OCI-LY3 (cell line): ENCODE measurements at regions not wholly inside any gene's neighbourhood (a gene's known extent, or its start where the extent isn't known, plus 50 kb on each side); places are given as distances from the start of the nearest gene placed in this dataset.

Experiments
- H2AFZ ChIP-seq: fragments of 200-600, 300-600 bp; shearing (Covaris generic); 2 replicates; pipeline ENCODE4 v1.6.0; 2014; ENCODE audit warnings: antibody characterized with exemption, low read depth, low read length
- H3K27ac ChIP-seq: fragments of 200-600, 300-600 bp; sonication (generic); 2 replicates; pipeline ENCODE4 v1.5.1; 2014; ENCODE audit warnings: mild to moderate bottlenecking, low read length, moderate library complexity, mixed read lengths
- H3K27me3 ChIP-seq: fragments of 200-600, 300-600 bp; sonication (generic); 2 replicates; pipeline ENCODE4 v1.6.1; 2014; ENCODE audit warnings: low read depth, low read length, mixed read lengths
- H3K36me3 ChIP-seq: fragments of 200-600, 300-600 bp; sonication (generic); replicated peaks from 2 replicates; pipeline ENCODE3; 2014; ENCODE audit warnings: low read depth, low read length, mixed read lengths
- H3K4me1 ChIP-seq: fragments of 300-600, 200-600 bp; sonication (generic); 2 replicates; pipeline ENCODE4 v1.6.1; 2014; ENCODE audit warnings: low read length, mixed read lengths
- H3K4me2 ChIP-seq: fragments of 200-600, 300-600 bp; sonication (generic); 2 replicates; pipeline ENCODE4 v1.6.1; 2014; ENCODE audit warnings: low read length, mixed read lengths
- H3K4me3 ChIP-seq: fragments of 300-600, 200-600 bp; sonication (generic); 2 replicates; pipeline ENCODE4 v1.5.1; 2014; ENCODE audit warnings: antibody characterized with exemption, mild to moderate bottlenecking, low read length, moderate library complexity
- H3K79me2 ChIP-seq: fragments of 300-600, 200-600 bp; shearing (Covaris generic); 2 replicates; pipeline ENCODE4 v1.6.1; 2014; ENCODE audit warnings: mild to moderate bottlenecking, low read length, mixed read lengths
- H3K9ac ChIP-seq: fragments of 300-600, 200-600 bp; shearing (Covaris generic); 2 replicates; pipeline ENCODE4 v1.6.0; 2014; ENCODE audit warnings: mild to moderate bottlenecking, low read length, moderate library complexity
- H3K9me3 ChIP-seq: fragments of 200-600, 300-600 bp; shearing (Covaris generic); 2 replicates; pipeline ENCODE4 v1.6.1; 2014; ENCODE audit warnings: low read length, mixed read lengths; ENCODE audit not compliant: insufficient read depth
- H4K20me1 ChIP-seq: fragments of 200-600, 300-600 bp; sonication (generic); 2 replicates; pipeline ENCODE4 v1.6.1; 2016; ENCODE audit warnings: low read length, mixed read lengths; ENCODE audit not compliant: insufficient read depth
- EZH2phosphoT487 ChIP-seq: fragments of 200-600 bp; shearing (Covaris generic); IDR thresholded peaks from 2 replicates; pipeline ENCODE4 v1.6.1; 2018; ENCODE audit warnings: antibody characterized with exemption, mixed run types, low read depth
- TF ChIP-seq, protein P1 (sequence below): fragments of 200-600, 300-600 bp; sonication (generic); IDR thresholded peaks from 2 replicates; pipeline ENCODE4 v1.5.1; 2014; ENCODE audit warnings: antibody characterized with exemption, low read length, low read depth

DNA sequence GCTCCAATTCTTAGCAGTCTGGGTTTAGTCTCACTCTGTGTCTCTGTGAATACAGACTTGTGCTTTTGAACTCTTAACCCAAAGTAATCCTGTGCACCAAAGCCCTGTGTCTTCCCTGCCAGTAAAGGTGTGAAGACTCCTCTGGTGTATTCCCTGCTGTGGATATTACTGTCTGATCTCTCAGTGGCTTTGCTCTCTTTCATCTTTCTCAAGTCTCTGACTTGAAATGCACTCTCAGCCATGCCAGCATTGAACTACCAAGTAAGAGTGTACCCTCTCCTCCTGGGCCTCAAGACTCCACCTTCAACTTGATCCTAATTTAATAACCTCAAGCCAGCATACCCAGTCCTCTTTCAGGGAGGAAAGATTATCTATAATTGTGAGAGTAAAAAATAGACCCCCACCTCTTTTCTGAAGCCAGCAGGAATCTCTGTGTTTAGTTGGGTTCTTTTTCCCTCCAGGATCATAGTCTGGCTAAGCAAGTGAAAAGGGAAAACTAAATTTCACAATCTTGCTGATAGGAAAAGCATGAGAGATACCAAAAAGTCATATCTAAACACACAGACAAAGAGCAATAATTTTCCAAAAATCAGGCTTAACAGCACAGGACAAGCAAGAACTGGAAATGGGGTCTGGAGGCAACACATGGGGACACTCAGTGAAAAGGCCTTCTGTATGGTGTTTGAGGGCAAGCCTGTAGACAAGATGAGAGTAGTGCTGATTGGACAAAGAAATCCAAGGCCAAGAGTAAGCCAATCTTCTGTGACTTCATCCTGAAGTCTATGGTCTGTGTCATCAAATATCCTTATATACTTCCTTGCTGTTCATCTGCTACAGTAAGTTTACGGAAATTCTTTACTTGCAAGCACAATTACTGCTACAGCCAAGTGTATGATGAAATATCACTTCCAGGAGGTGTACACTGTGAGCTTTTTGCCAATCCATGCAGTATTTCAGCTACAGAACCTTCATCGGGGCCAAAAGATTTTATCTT, 296.1 kb upstream of the TGFBR2 start:
- H3K27me3 ChIP-seq = no peaks in the 10 kb centered on the region
- no peaks in the 10 kb centered on the region for H3K4me1 ChIP-seq
- H3K9ac ChIP-seq = no peak overlapping the region
- no peaks in the 10 kb centered on the region for H3K79me2 ChIP-seq
- no peak overlapping the region for H3K4me2 ChIP-seq
- H3K36me3 ChIP-seq = no peaks in the 10 kb centered on the region
- no peak overlapping the region for H3K27ac ChIP-seq
- no peak overlapping the region for H3K4me3 ChIP-seq
- TF ChIP-seq EZH2phosphoT487 = no peak
- TF ChIP-seq, protein P1, sequence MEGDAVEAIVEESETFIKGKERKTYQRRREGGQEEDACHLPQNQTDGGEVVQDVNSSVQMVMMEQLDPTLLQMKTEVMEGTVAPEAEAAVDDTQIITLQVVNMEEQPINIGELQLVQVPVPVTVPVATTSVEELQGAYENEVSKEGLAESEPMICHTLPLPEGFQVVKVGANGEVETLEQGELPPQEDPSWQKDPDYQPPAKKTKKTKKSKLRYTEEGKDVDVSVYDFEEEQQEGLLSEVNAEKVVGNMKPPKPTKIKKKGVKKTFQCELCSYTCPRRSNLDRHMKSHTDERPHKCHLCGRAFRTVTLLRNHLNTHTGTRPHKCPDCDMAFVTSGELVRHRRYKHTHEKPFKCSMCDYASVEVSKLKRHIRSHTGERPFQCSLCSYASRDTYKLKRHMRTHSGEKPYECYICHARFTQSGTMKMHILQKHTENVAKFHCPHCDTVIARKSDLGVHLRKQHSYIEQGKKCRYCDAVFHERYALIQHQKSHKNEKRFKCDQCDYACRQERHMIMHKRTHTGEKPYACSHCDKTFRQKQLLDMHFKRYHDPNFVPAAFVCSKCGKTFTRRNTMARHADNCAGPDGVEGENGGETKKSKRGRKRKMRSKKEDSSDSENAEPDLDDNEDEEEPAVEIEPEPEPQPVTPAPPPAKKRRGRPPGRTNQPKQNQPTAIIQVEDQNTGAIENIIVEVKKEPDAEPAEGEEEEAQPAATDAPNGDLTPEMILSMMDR = no peak
- H3K9me3 ChIP-seq = no peaks in the 10 kb centered on the region
- no peak overlapping the region for H2AFZ ChIP-seq
- no peaks in the 10 kb centered on the region for H4K20me1 ChIP-seq

DNA sequence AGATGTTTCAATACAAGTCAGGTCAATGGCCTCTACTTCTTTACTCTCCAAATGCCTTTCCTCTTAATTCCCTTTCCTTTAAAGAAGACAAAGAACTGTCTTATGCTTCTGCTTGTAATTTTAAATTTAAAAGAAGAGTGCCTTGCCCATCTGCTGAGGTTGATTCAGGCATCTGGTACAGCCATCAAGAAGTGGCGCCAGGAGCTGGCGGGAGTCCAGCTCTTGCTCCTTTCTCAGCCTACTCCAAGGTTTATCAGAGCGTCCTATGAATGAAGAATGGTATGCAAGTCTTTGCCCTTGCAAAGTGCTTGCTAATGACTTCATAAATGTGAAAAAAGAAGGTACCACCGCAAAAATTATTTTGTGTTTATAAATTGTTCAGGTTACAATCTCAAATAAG, 294.6 kb upstream of the TGFBR2 start:
- H3K79me2 ChIP-seq = no peaks in the 10 kb centered on the region
- H3K9me3 ChIP-seq = no peaks in the 10 kb centered on the region
- H3K4me3 ChIP-seq = no peak overlapping the region
- no peak overlapping the region for H2AFZ ChIP-seq
- TF ChIP-seq EZH2phosphoT487 = no peak
- TF ChIP-seq, protein P1 = no peak
- no peaks in the 10 kb centered on the region for H4K20me1 ChIP-seq
- no peaks in the 10 kb centered on the region for H3K4me1 ChIP-seq
- H3K27ac ChIP-seq = no peak overlapping the region
- no peak overlapping the region for H3K4me2 ChIP-seq
- H3K27me3 ChIP-seq = no peaks in the 10 kb centered on the region
- no peaks in the 10 kb centered on the region for H3K36me3 ChIP-seq
- H3K9ac ChIP-seq = no peak overlapping the region

DNA sequence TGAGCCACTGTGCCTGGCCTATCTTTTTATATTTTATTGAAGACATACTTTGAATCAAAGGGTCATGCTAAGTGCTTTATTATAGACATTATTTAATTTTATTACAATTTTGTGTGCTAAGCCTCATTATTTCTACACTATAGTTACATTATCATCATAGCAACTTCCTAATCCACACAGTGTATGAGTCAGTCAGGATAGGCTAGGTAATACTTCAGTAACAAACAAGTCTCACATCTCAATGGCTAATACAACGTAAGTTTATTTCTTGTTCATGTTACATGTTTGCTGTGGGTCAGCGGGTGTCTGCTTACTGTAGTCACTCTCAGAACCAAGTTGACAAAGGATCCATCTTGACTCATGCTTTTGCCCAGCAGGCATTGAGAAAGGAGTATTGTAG, 292.6 kb upstream of the TGFBR2 start:
- no peak for TF ChIP-seq EZH2phosphoT487
- TF ChIP-seq, protein P1 = no peak
- H3K4me2 ChIP-seq = no peak overlapping the region
- no peak overlapping the region for H3K9ac ChIP-seq
- no peaks in the 10 kb centered on the region for H3K9me3 ChIP-seq
- no peaks in the 10 kb centered on the region for H3K79me2 ChIP-seq
- no peaks in the 10 kb centered on the region for H3K36me3 ChIP-seq
- no peak overlapping the region for H2AFZ ChIP-seq
- no peak overlapping the region for H3K27ac ChIP-seq
- H4K20me1 ChIP-seq = no peaks in the 10 kb centered on the region
- H3K4me1 ChIP-seq = no peaks in the 10 kb centered on the region
- H3K4me3 ChIP-seq = no peak overlapping the region
- no peaks in the 10 kb centered on the region for H3K27me3 ChIP-seq

DNA sequence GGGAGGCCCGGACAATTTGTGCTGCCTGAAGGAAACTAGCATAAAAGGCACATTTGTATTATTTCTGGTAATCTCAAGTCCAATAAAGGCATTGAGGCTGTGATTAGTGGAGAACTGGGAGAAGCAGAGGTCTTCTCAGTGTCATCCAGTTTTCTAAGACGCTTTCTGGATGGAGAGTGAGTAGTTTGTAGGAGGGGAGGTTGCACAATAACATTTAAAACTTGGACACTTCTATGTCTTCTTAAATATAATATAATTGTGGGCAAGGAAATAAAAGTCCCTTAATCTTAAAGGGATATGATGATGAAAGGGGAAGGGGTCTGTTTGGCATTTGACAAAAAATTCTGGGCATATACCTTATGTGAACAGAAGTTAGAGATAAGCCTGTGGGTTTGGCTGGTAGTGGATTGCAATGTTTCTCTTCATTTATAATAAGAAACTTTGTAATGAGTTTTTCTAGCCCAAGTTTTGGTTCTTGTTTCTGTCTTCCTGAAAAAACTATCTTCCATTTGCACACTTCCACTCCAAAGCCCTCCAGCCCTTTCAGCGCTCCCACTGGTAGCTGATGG, 291.6 kb upstream of the TGFBR2 start:
- H3K27me3 ChIP-seq = no peaks in the 10 kb centered on the region
- H3K4me3 ChIP-seq = no peak overlapping the region
- H2AFZ ChIP-seq = no peak overlapping the region
- H3K4me1 ChIP-seq = peaks cover under 1% of the 10 kb centered on the region; the same call in 1 of the 2 replicates
- H3K36me3 ChIP-seq = no peaks in the 10 kb centered on the region
- no peak overlapping the region for H3K9ac ChIP-seq
- H3K4me2 ChIP-seq = no peak overlapping the region
- H3K27ac ChIP-seq = no peak overlapping the region
- TF ChIP-seq, protein P1 = no peak
- H4K20me1 ChIP-seq = no peaks in the 10 kb centered on the region
- no peaks in the 10 kb centered on the region for H3K9me3 ChIP-seq
- H3K79me2 ChIP-seq = no peaks in the 10 kb centered on the region
